Common myeloid progenitor, CD34-positive (primary cell): ENCODE measurements at regions not wholly inside any gene's neighbourhood (a gene's known extent, or its start where the extent isn't known, plus 50 kb on each side); places are given as distances from the start of the nearest gene placed in this dataset.

Experiments used
- CTCF ChIA-PET: fragments of 350-600 bp; sonication (Branson Sonifier 250); formaldehyde crosslinking; loops from one replicate; lab custom pipeline; 2021; ENCODE audit warnings: antibody characterized with exemption; lab: Charles Lee
- POLR2A ChIA-PET: fragments of 350-600 bp; sonication (Branson Sonifier 250); formaldehyde crosslinking; loops from one replicate; lab custom pipeline; 2021; ENCODE audit warnings: antibody characterized with exemption; lab: Charles Lee
- DNase-seq, 3 donors: peaks; one replicate each; pipeline versions ENCODE4 v3.0.0 to v3.0.0-alpha.2; 2013
- H3K27ac ChIP-seq, 2 experiments: 1 replicate in 1 of 2; 2 replicates in 1 of 2; pipeline ENCODE4 v1.7.0; 2013; ENCODE audit warnings: inconsistent platforms in 2 of 2, low read length in 2 of 2, mild to moderate bottlenecking in 2 of 2, low read depth in 1 of 2, moderate library complexity in 1 of 2; ENCODE audit not compliant: severe bottlenecking in 2 of 2, insufficient read depth in 1 of 2, poor library complexity in 1 of 2
- H3K27me3 ChIP-seq, 5 experiments: replicated peaks in 2 of 5; 1 replicate in 3 of 5; 2 replicates in 2 of 5; pipeline versions ENCODE4 v1.6.1 to v1.7.0; 2013; ENCODE audit warnings: low read length in 4 of 5, mild to moderate bottlenecking in 2 of 5, moderate library complexity in 2 of 5, inconsistent platforms in 1 of 5; ENCODE audit not compliant: insufficient read depth in 5 of 5, control insufficient read depth in 4 of 5
- H3K36me3 ChIP-seq, 4 experiments: 1 replicate in 2 of 4; 2 replicates in 2 of 4; pipeline versions ENCODE4 v1.6.1 to v1.7.0; 2013; ENCODE audit warnings: low read length in 3 of 4, control low read depth in 1 of 4, mild to moderate bottlenecking in 1 of 4; ENCODE audit not compliant: control insufficient read depth in 4 of 4, insufficient read depth in 4 of 4
- H3K4me1 ChIP-seq, 4 experiments: 1 replicate in 3 of 4; 2 replicates in 1 of 4; pipeline versions ENCODE4 v1.6.1 to v1.7.1; 2013; ENCODE audit warnings: low read length in 3 of 4, mild to moderate bottlenecking in 3 of 4, control low read depth in 1 of 4, inconsistent platforms in 1 of 4, moderate library complexity in 1 of 4; ENCODE audit not compliant: control insufficient read depth in 4 of 4, insufficient read depth in 4 of 4; ENCODE audit errors: control extremely low read depth in 1 of 4
- H3K4me3 ChIP-seq, 7 experiments: 1 replicate in 4 of 7; 2 replicates in 3 of 7; pipeline versions ENCODE4 v1.5.1 to v1.7.0; 2013; ENCODE audit warnings: mild to moderate bottlenecking in 7 of 7, low read length in 6 of 7, moderate library complexity in 6 of 7, inconsistent platforms in 2 of 7, low read depth in 2 of 7, control low read depth in 1 of 7; ENCODE audit not compliant: insufficient read depth in 4 of 7, control insufficient read depth in 1 of 7; ENCODE audit errors: extremely low read depth in 1 of 7
- H3K9me3 ChIP-seq, 5 experiments: 1 replicate in 4 of 5; 2 replicates in 1 of 5; pipeline versions ENCODE4 v1.6.1 to v1.7.1; 2013; ENCODE audit warnings: low read length in 4 of 5, mild to moderate bottlenecking in 2 of 5, inconsistent platforms in 1 of 5, low read depth in 1 of 5, moderate library complexity in 1 of 5; ENCODE audit not compliant: control insufficient read depth in 4 of 5, insufficient read depth in 2 of 5; ENCODE audit errors: control extremely low read depth in 1 of 5
- WGBS: methylation state at CpG from one replicate; pipeline ENCODE4 v1.1.5; 2013; ENCODE audit not compliant: insufficient coverage; 5-methylcytosine and 5-hydroxymethylcytosine counted together

DNA sequence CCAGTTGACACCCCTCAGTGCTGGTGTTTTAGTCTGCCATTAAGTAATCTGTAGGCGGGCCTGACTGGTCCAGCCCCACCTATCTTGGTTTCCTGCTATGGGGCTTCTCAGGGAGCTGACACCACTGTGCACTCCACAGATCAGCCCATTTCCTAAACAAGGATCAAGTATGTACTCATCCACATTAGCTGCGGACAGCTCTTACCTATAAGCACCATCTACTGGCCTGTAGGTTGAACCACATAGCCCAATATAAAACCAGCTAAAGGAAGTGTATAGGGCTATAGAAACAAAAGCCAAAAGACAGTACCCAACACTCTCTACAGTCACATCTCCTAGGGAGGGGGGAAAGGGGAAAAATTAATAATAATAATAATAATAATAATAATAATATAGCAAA is 353.5 kb upstream of the CXorf51B start:
- 82% methylated on average over 1 of the region's 2 CpGs for WGBS
- Histone ChIP-seq H3K4me1 (no peaks in the 10 kb centered on the region), H3K36me3 (no peaks in the 10 kb centered on the region), H3K27me3 (no peaks in the 10 kb centered on the region), H3K9me3 (no peaks in the 10 kb centered on the region), H3K4me3 (no peak overlapping the region), H3K27ac (no peak overlapping the region)
- CTCF ChIA-PET: no interaction called here
- DNase-seq: no peak
- POLR2A ChIA-PET: no interaction called here

DNA sequence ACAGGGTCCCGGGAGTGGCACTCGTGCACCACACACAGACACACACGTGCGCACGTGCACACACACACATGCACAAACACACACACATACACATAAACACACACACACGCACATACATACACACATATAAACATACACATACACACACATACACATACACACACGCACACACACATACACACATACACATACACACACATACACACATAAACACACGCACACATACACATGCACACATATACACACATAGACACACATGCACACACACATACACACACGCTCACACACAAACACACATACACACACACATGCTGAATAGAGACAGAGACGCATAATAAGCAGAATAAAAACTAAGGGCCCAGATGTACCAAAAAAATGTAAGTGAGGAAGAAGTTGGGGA is 332.2 kb upstream of the CXorf51B start:
- Histone ChIP-seq H3K27ac (no peak overlapping the region), H3K9me3 (no peaks in the 10 kb centered on the region), H3K36me3 (no peaks in the 10 kb centered on the region), H3K4me1 (no peaks in the 10 kb centered on the region), H3K27me3 (no peaks in the 10 kb centered on the region), H3K4me3 (no peak overlapping the region)
- ChIA-PET POLR2A (no interaction called here), CTCF (no interaction called here)
- WGBS: 89% methylated on average over 6 of the region's 10 CpGs
- DNase-seq: no peak

DNA sequence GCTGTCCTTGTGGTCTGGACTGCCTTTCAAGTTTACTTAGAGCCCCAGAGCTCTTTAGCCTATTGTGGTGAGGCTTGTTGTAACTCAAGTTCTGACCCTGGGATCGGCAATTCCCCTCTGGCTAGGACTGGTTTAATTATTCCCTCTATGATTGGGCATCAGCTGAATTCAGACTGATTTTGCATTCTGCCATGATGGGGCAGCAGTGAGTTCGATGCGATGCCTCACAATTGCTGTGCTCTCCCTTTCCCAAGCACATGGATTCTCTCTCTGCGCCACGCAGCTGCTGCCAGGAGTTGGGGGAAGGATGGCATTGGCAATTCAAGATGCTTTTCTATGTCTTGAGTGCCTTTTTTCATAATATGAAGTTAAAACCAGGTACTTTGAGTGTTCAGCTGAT is 327.8 kb upstream of the CXorf51B start:
- Histone ChIP-seq H3K4me1 (no peaks in the 10 kb centered on the region), H3K27me3 (no peaks in the 10 kb centered on the region), H3K9me3 (no peaks in the 10 kb centered on the region), H3K4me3 (no peak overlapping the region), H3K36me3 (no peaks in the 10 kb centered on the region), H3K27ac (no peak overlapping the region)
- no peak for DNase-seq
- ChIA-PET CTCF (no interaction called here), POLR2A (no interaction called here)
- 72% methylated on average over 3 of the region's 5 CpGs for WGBS
